ENCODE measurements at regions not wholly inside any gene's neighbourhood (a gene's known extent, or its start where the extent isn't known, plus 50 kb on each side); places are given as distances from the start of the nearest gene placed in this dataset.
"Not testable (repeated sequence)": the region's sequence is repeated elsewhere in the genome, so short reads cannot be mapped to it uniquely, and the experiment has no call there.

DNA sequence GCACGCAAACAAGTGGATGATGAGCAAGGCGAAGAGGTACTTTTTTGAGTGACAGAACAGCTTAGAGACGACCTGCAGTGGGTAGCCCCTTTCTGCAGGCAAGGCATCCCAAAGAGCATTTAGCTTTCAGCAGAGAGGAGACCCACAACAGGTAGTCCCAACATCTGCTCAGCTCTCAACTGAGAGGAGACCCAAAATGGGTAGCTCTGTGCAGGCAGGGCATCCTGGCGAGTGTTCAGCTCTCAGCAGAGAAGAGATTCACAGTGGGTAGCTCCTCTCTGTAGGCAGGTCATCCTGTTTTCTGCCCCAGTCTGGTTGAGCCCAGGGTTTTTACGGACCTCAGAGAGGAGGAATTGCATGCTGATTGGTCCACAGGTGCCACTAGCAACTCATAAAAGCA is 2396.1 kb upstream of the C9orf72 start:
- DNase-seq, result no peak

DNA sequence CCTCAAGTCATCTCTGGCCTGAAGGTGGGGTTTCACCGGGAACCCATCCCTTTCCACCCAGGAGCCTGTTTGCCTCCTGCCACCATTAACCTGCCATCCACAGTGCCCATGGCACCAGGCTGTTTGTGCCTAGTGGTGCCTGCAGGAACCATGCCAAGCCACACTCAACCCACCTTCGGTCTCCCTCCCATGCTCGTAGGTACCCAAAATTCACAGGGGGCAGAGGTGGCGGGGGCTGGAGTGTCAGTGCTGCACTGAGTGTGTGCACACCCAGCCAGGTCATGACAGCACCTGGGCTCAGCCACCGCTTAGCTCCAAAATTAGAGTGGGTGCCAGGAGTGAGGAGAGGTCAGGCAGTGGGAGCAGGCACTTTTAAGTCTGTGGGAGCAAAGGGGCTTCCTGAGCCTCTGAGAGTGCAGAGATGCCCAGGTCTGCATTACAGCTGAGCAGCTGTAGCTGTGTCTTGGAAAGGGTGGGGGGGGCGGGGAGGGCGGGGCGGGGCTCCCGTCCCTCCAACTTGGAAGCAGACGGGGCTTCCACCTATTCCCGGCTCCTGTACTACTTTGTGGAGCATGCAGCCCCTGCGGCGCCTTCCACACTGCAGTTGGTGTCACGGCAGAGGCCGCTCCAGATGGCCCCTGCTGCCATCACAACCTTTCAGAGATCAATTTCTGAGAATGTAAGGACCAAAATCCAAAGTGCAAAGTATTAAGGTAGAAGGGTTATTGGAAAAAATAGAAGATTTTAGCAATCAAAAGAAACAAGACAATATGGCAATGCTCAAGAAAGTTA is 2396.8 kb upstream of the C9orf72 start:
- DNase-seq, result no peak

DNA sequence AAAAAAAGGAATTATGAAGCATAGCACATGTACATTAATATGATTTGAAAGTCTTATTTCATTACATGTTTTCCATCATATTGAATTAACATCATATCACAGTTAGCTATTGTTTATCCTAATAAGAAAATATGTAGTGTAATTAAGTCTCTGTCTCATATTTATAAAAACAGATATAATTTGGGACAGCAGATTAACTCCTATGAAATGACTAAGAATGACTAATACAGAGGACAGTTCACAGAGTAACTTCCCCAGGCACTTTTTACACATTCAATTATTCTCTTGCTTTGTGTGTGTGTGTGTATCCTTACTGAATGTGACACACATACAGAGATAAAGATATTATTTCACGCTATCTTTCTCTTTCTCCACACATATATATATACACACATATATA is 2400.9 kb upstream of the C9orf72 start:
- DNase-seq, result no peak

DNA sequence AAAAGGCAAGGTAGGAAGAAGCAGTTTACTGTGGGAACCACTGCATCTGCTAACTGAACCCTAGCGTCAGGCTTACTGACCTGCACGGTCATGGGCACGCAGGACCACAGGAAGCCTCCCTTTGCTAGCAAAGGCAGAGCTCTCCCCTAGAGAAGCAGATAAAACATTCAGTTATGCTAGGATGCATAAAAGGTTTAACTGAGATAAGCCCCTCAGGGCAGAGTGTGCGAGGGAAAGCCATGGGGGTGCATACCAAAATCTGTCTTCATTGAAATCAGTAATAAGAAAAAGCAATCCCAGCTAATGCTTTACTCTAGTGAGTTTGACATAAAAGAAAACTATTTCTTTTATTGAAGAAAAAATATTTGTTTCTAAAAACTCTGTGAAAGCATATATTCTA is 2403.7 kb upstream of the C9orf72 start:
- no peak for DNase-seq

DNA sequence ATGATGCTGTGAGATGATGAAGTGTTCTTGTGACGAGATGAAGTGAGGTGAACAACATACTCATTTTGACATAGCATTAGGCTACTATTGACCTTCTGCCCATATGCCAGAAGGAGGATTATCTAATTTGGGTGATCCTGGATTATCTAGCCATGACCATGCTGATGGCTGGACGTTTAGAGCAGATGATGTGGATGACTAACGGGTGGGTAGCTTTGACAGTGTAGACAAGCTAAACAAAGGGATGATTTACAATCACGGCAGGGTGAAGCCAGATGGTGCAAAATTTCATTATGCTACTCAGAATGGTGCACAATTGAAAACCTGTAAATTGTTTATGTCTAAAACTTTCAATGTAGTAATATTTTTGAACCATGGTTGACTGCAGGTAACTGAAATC is 2403.4 kb upstream of the ACO1 start:
- no peak for DNase-seq

DNA sequence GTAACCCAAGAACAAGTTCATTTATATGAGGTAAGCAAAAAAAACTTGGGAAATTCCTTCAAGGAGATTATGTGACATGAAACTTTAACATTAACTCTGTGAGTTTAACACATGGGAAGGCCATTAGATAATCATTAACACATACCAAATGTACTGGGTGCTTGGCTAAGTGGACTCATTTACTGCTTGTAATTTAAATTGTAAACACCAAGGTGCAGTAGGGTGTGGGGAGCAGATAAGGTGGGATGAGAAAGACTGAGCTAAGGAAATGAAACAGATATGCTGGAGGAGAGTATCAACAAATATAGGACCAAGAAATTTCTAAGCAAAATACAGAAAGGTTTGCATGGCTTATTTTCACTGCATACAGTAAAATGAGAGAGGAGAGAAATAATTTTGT is 2384.8 kb upstream of the ACO1 start:
- no peak for DNase-seq

DNA sequence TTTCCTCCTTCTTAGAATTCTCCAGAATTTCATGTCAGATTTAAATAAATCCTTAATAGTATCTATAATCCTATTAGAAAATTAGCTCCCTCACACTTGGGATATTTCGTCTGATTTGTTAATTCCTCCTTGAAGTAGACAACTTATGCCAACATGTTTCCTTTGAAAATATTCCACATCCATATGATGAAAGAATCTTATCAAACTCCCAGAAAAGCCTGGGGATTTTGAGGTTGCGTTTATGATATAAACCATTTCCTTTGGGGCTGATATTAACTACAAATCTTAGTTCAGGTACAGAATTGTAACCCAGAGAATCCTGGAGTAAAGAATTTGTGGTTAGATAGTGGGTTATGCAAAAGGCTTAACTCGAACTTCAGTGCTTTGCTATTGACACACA is 2373.8 kb upstream of the ACO1 start:
- DNase-seq, result no peak

DNA sequence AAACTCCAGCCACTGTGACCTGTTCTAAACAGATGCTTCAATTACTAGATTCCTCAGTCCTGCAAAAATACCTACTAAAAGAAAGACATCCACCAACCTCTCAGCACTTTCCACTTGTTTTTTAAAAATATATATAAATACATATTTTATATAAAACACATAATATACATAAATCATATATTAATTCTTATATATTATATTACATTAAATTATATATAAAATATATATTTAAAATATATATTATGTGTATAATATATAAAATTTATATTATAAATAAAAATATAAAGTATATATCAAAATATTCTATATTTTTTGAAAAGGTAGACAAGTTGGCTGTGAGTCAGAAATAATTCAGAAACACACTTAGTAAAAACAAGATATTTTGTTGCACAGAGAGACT is 2371.8 kb upstream of the ACO1 start:
- no peak for DNase-seq

DNA sequence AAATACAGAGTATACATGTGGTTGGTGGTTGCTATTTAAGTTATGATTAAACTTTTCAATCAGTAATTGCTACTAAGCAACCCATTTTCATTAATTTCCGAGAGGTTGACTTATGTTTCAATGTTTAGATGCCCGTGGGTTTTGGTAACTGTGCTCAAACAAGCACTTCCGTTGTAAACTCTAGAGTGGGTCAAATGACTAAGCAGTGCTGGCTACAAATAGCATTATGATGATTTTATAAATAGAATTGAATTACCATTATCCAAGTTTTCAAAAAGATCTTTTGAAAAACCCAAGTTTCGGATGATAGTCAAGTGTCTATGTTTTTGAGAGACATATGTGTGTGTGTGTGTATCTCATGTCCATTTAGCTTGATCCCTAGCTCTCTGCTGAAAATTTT is 2369.4 kb upstream of the ACO1 start:
- no peak for DNase-seq

DNA sequence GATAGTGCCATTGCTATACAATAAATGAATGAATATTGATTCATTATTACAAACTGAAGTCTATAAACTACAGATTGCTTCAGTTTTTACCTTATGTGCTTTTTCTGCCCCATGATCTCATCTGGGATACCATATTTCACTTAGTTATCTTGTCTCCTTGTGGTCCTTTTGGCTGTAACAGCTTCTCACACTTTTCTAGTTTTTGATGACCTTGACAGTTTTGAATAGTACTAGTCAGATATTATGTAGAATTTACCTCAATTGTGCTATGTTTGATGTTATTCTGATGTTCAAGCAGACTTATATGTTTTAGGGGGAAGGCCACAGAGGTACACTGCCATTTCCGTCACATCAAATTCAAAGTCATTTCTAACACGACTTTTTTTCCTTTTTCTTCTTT is 2364.3 kb upstream of the ACO1 start:
- no peak for DNase-seq

DNA sequence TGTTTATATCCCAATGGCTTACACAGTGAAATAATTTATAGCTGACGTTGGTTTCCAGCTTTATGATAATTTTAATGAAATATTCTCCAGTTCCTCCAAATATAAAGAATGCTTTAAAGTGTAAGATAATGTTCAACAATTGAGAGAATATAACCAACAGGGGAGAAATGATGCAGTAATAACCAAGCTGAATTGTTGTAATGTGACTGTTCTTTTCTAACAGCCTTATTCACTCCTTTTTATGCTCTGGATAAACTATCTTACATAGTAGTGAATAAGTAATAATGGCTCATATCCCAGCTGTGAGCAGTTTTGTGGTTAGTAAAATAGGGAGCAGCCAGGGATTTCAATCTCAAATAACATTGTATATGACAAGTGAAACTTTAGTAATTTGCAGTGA is 2348.7 kb upstream of the ACO1 start:
- DNase-seq, result no peak

DNA sequence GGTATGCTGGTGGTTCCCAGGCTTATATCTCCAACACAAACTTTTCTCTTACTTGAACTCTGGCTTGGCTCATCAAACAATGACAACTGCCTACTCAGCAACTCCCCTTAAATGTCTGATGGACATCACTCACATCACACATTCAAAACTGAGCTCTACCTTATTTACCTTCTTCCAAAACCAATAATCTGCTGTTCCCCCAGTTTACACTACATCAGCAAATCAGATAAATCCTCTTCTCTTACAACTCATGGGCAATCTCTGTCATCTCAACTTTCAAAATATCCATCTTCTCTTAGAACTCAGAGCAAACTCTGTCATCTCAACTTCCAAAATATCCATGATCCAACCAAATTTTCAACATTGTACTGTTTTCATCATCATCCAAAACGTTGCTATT is 2347.9 kb upstream of the ACO1 start:
- no peak for DNase-seq

DNA sequence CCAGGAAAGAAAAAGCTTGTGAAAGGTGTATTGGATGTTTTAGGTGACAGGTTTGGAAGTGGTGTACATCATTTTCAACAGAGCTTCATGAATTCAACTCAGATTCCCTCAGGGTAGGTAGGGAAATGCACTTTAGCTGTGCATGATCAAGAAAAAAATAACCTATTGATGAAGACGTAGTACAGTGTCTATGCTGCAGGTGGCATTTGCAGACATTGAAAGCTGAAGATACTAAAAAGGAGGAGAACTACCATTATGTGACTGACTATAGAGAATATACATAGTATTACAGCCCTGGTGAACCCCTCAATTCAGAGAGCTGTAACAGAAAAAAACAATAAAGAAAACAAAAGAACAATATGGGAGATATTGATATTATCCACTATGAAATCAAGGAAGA is 2344.7 kb upstream of the ACO1 start:
- no peak for DNase-seq

DNA sequence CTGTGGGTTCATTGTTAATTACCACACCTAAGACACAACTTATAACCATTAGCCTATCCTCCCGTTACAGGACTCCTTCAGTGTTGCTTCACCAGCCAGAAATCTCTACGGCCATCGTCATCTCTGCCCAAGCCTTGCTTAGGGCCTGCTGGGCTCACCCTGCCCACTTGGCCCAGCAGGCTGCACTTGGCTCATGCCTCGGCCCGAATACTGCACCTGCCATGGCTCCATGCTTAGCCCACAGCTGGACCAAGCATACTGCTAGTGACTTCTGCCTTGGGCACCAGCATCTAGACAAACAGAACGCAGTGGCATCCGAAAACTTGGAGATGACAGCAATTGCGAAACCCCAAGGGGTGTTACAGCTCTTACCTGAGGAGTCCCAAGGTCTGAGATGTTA is 2336.0 kb upstream of the ACO1 start:
- no peak for DNase-seq

DNA sequence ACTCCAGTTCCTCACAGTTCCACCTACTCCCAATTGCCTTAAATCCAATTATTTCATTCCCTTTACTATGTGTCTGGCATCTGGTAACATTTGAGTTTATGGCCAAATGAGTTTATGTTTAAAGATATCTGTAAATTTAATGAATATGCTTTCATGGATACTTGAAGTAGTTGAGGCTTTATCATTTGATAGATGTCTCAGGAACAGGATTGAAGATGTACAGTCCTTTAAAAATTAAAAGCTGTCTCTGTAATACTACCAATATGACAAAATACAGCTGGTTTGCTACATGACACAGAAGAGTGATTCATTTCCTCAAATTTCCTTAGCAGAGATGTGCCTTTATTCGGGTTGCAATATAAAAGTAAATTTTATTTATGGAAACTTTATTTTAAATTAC is 2326.0 kb upstream of the ACO1 start:
- DNase-seq, result no peak

DNA sequence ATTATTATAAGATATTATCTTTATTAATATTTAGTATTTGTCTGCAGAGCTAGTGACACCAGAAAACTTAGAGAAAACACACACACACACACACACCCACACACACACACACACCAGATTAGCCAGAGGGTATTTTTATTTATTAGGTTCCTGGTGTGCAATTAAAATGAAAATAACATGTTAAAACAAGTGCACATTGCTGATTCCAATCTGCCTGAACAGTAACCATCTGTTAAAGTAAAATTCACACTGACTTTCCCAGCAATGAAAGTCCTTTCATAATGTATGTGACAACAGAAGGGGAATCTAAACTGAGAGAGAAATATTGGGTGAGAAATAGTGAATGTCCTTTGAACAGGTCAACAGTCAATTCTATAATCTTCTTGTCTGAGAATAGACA is 2323.5 kb upstream of the ACO1 start:
- no peak for DNase-seq

DNA sequence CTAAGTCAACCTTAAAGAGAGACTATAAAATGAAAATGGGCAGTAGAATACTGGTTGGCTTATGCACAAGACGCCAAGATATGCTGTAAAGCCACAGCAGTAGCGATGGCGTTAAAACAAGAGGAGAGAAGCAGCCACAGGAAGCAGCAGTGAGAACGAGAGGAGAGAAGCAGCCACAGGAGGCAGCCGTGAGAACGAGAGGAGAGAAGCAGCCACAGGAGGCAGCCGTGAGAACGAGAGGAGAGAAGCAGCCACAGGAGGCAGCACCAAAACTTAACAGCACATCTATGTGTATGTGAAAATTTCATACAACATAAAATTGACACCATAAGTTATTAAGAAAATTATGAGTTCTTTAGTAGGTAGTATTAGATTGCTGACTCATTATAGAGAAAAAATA is 2318.6 kb upstream of the ACO1 start:
- DNase-seq, result no peak

DNA sequence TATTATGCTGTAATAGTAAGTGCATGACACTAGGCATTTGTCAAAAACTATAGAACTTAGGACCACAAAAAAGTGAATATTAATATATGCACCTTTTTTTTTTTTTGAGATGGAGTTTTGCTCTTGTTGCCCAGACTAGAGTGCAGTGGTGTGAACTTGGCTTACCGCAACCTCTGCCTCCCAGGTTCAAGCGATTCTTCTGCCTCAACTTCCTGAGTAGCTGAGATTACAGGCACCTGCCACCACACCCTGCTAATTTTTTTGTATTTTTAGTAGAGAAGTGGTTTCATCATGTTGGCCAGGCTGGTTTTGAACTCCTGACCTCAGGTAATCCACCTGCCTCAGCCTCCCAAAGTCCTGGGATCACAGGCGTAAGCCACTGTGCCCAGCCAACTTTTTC is 2315.2 kb upstream of the ACO1 start:
- DNase-seq, result not testable (repeated sequence)

DNA sequence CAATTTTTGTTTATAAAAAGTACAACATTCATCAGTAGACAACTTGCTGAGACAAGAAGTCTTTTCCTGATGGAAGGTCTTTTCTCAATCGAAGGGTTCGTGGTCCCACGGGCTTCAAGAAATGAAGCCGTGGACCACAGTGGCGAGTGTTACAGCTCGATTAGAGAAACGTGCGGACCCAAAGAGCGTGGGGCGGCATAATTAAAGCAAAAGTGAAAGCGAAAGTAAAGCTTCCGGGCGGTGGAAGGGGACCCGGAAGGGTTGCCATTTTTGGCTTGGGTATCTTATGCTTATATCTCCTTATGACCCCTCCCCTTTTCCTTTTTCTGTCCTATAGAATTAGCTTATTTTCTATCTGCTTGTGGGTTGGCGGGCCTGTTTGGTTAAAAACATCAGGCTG is 2309.4 kb upstream of the ACO1 start:
- DNase-seq, result no peak

DNA sequence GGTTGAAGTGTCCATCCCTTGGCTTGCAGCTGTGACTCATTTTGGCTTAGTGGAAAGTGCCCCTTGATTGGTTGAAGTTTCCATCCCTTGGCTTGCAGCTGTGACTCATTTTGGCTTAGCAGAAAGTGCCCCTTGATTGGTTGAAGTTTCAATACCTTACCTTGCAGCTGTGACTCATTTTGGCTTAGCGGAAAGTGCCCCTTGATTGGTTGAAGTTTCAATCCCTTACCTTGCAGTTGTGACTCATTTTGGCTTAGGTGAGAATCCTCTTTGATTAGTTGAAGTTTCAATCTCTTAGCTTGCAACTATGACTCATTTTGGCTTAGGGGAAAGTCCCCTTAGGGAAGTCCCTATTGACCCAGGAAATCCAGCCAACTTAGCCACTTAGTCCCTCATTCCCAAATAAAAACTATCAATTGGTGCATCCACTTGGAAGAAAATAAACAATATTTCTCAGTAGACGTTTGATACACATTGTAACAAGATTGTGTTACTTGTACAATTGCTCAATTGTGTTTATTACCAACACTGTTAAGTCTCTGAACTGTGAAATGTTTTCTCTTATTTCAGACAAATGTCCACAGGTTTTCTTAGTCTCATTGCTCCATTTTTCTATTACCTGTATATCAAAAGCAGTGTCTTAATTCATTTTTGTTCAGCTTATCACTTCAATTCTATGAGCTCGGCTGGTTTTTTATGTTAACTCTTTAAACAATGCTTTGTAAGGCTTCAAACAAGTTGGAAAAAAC is 2308.8 kb upstream of the ACO1 start:
- DNase-seq, result no peak

DNA sequence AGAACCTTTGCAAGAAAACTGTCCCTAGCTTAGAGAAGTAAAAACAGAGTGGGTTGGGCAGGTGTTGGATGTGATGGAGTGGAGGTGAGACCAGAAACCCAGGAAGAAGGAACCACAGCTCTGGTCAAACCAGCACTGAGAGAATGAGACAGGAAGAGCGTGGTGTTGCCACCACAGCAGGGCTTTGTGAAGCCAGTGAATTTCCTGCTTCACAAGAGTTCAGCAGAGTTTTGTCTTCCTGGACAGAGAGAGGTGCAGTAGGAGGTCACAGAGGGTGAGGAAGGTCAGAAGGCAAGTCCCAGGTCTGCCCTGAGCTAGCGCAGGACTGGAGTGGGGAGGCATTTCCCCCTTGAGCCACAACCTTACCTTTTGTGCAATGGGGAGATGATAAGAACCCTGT is 2306.2 kb upstream of the ACO1 start:
- DNase-seq, result no peak

DNA sequence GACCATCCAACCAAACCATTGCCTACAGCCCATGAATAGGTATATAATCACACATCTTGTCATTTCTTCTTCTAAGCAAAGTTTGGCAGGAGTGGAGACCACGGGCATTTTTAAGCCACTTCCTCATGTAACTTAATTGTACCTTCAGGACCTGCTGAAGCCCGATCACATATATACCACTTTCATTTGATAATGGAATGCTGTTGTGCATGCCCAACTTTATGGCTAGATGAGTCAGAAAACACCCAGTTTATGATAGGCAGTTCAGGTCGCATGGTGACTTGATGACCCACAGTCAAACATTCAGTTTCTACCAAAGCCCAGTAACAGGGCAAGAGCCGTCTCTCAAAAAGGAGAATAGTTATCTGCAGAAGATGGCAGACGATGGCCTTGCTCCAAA is 2295.0 kb upstream of the ACO1 start:
- no peak for DNase-seq

DNA sequence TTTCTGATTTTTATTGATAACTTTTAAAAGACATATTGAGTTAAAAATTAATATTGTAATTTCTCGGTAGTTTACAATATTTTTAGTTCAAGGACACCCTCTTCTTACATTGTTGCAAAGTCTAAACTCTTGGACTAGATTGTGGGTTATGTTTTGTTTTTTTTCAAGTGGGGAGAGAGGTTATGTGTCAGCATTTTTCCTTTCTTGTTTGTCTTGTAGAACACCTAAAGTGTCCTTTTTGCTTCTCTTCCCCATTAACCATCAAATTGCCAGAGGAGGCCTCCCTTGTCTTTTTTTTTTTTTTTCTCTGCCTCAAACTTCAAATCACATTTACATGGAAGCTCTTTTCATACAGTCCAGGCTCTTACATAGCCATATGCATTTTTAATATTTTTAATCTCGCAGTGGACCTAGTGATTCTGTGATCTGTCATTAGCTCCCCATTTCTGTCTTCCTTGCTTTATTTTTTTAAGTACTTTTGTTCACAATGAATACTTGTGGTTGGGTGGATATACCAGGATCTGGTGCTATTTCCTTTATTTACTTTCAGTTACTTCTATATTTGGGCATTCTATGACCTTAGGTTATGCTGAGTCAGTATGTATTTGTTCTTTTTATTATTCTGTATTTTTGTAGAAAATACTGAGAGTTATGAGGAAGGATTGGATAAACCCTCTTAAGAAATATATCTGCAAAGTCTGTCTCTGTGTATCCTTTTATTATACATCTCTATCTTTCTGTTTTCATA is 2280.6 kb upstream of the ACO1 start:
- DNase-seq, result no peak

DNA sequence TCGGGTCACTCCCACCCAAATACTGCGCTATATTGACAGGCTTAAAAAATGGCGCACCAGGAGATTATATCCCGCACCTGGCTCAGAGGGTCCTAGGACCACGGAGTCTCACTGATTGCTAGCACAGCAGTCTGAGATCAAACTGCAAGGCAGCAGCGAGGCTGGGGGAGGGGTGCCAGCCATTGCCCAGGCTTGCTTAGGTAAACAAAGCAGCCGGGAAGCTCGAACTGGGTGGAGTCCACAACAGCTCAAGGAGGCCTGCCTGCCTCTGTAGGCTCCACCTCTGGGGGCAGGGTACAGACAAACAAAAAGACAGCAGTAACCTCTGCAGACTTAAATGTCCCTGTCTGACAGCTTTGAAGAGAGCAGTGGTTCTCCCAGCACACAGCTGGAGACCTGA is 2277.3 kb upstream of the ACO1 start:
- not testable (repeated sequence) for DNase-seq

Data from NCI-H1436 treated with DMSO at 0.1 percent for 48 hours (cell line).